IMR-90 (cell line): ENCODE measurements at regions not wholly inside any gene's neighbourhood (a gene's known extent, or its start where the extent isn't known, plus 50 kb on each side); places are given as distances from the start of the nearest gene placed in this dataset.

Experiments used
- ATAC-seq: fragments of 200-7000 bp; cut with Tn5 transposase; 2 replicates; pipeline ENCODE4 v1.9.1; 2020; ENCODE audit warnings: low read depth, mild to moderate bottlenecking, moderate library complexity
- BruUV-seq: library from RNA; stranded (reverse); fragments of 400-500 nt; replicated peaks from 2 replicates; lab custom pipeline; 2021; lab: Mats Ljungman, UMichigan
- CTCF ChIA-PET: fragments of 300-600 bp; formaldehyde crosslinking; extraction: SDS; loops from one replicate; lab custom pipeline; 2021; ENCODE audit warnings: antibody characterized with exemption; lab: Yijun Ruan, JAX
- POLR2A ChIA-PET: fragments of 300-600 bp; sonication (Branson Sonifier 250); formaldehyde crosslinking; loops from one replicate; lab custom pipeline; 2022; ENCODE audit warnings: antibody characterized with exemption; ENCODE audit not compliant: unreplicated experiment; lab: Charles Lee
- DNase-seq: peaks from one replicate; pipeline ENCODE4 v3.0.0; 2013
- H2AFZ ChIP-seq: replicated peaks from 2 replicates; pipeline ENCODE3; 2013; ENCODE audit warnings: low read length, mild to moderate bottlenecking; ENCODE audit not compliant: poor library complexity
- H2AK5ac ChIP-seq: 2 replicates; pipeline ENCODE4 v1.6.1; 2013; ENCODE audit warnings: low read depth, low read length, inconsistent platforms
- H2AK9ac ChIP-seq: replicated peaks from 2 replicates; pipeline ENCODE3; 2013; ENCODE audit warnings: mild to moderate bottlenecking, low read depth, low read length, moderate library complexity; ENCODE audit not compliant: poor library complexity
- H2BK120ac ChIP-seq: 2 replicates; pipeline ENCODE4 v1.6.1; 2013; ENCODE audit warnings: low read depth, low read length, inconsistent platforms
- H2BK15ac ChIP-seq: 3 replicates; pipeline ENCODE4 v1.6.1; 2013; ENCODE audit warnings: low read depth, low read length, inconsistent platforms
- H2BK20ac ChIP-seq: 2 replicates; pipeline ENCODE4 v1.6.1; 2013; ENCODE audit warnings: low read depth, mild to moderate bottlenecking, inconsistent platforms, low read length, moderate library complexity
- H2BK5ac ChIP-seq: 2 replicates; pipeline ENCODE4 v1.6.1; 2013; ENCODE audit warnings: mild to moderate bottlenecking, low read depth, low read length, inconsistent platforms; ENCODE audit not compliant: poor library complexity, severe bottlenecking
- H3K14ac ChIP-seq: replicated peaks from 2 replicates; pipeline ENCODE4 v1.6.1; 2013; ENCODE audit warnings: low read depth, low read length, inconsistent platforms
- H3K18ac ChIP-seq: 2 replicates; pipeline ENCODE4 v1.6.1; 2013; ENCODE audit warnings: low read depth, low read length, control low read depth
- H3K23ac ChIP-seq: 2 replicates; pipeline ENCODE4 v1.6.1; 2013; ENCODE audit warnings: low read depth, low read length, inconsistent platforms
- H3K27ac ChIP-seq: 2 replicates; pipeline ENCODE4 v1.5.1; 2013; ENCODE audit warnings: mild to moderate bottlenecking, control low read depth, low read length; ENCODE audit not compliant: insufficient read depth
- H3K27me3 ChIP-seq: 2 replicates; pipeline ENCODE4 v1.6.1; 2013; ENCODE audit warnings: low read length; ENCODE audit not compliant: control insufficient read depth, insufficient read depth
- H3K36me3 ChIP-seq: 2 replicates; pipeline ENCODE4 v1.6.1; 2013; ENCODE audit warnings: low read length, mixed read lengths; ENCODE audit not compliant: control insufficient read depth, insufficient read depth
- H3K4ac ChIP-seq: 2 replicates; pipeline ENCODE4 v1.6.1; 2013; ENCODE audit warnings: low read depth, low read length, inconsistent platforms
- H3K4me1 ChIP-seq: 2 replicates; pipeline ENCODE4 v1.6.1; 2013; ENCODE audit warnings: low read length, mixed read lengths; ENCODE audit not compliant: control insufficient read depth, insufficient read depth
- H3K4me2 ChIP-seq: 2 replicates; pipeline ENCODE4 v1.6.1; 2013; ENCODE audit warnings: low read depth, mild to moderate bottlenecking, control low read depth, low read length, moderate library complexity
- H3K4me3 ChIP-seq: 2 replicates; pipeline ENCODE4 v1.5.1; 2013; ENCODE audit warnings: low read depth, mild to moderate bottlenecking, control low read depth, low read length, moderate library complexity; ENCODE audit not compliant: insufficient read depth
- H3K56ac ChIP-seq: 2 replicates; pipeline ENCODE4 v1.6.1; 2013; ENCODE audit warnings: low read length, inconsistent platforms; ENCODE audit not compliant: insufficient read depth; ENCODE audit errors: extremely low read depth
- H3K79me1 ChIP-seq, 2 experiments: 2 replicates each; pipeline ENCODE4 v1.6.1; 2013; ENCODE audit warnings: low read length in 2 of 2, inconsistent platforms in 1 of 2, low read depth in 1 of 2
- H3K9ac ChIP-seq: 2 replicates; pipeline ENCODE4 v1.6.1; 2013; ENCODE audit warnings: low read depth, low read length, control low read depth
- H3K9me1 ChIP-seq: 2 replicates; pipeline ENCODE4 v1.6.1; 2013; ENCODE audit warnings: low read length, inconsistent platforms; ENCODE audit not compliant: insufficient read depth
- H3K9me3 ChIP-seq: 2 replicates; pipeline ENCODE4 v1.6.1; 2013; ENCODE audit warnings: low read length; ENCODE audit not compliant: control insufficient read depth, insufficient read depth
- H4K20me1 ChIP-seq: 2 replicates; pipeline ENCODE4 v1.6.1; 2013; ENCODE audit warnings: low read length, inconsistent platforms; ENCODE audit not compliant: insufficient read depth
- H4K5ac ChIP-seq: 2 replicates; pipeline ENCODE4 v1.6.1; 2013; ENCODE audit warnings: mild to moderate bottlenecking, low read depth, low read length, control low read depth
- H4K8ac ChIP-seq, 2 experiments: 2 replicates each; pipeline ENCODE4 v1.6.1; 2013; ENCODE audit warnings: low read depth in 2 of 2, low read length in 2 of 2, control low read depth in 1 of 2, inconsistent platforms in 1 of 2
- H4K91ac ChIP-seq: 2 replicates; pipeline ENCODE4 v1.6.1; 2013; ENCODE audit warnings: low read depth, low read length, inconsistent platforms; ENCODE audit not compliant: insufficient read depth
- BHLHE40 ChIP-seq: fragments of 150-350 bp; IDR thresholded peaks from 2 replicates; pipeline ENCODE4 v1.6.1; 2016; ENCODE audit warnings: mild to moderate bottlenecking, low read depth, low read length
- CEBPB ChIP-seq: IDR thresholded peaks from 2 replicates; pipeline ENCODE4 v1.6.1; 2012; ENCODE audit warnings: low read depth, low read length, improper control_type of control experiment
- CHD1 ChIP-seq: IDR thresholded peaks from 2 replicates; pipeline ENCODE4 v1.6.1; 2012; ENCODE audit warnings: low read depth, low read length, improper control_type of control experiment
- CTCF ChIP-seq: conservative IDR thresholded peaks from 2 replicates; pipeline ENCODE4 v1.5.1; 2012; ENCODE audit warnings: mild to moderate bottlenecking, low read depth, low read length, improper control_type of control experiment
- ELK1 ChIP-seq: fragments of 150-350 bp; IDR thresholded peaks from 2 replicates; pipeline ENCODE4 v1.6.1; 2016; ENCODE audit warnings: low read depth, mild to moderate bottlenecking, low read length, moderate library complexity, borderline replicate concordance
- FOS ChIP-seq: fragments of 150-350 bp; IDR thresholded peaks from 2 replicates; pipeline ENCODE4 v1.6.1; 2016; ENCODE audit warnings: low read depth, low read length
- MAFK ChIP-seq: IDR thresholded peaks from 2 replicates; pipeline ENCODE4 v1.6.1; 2012; ENCODE audit warnings: low read depth, low read length, improper control_type of control experiment
- MAZ ChIP-seq: IDR thresholded peaks from 2 replicates; pipeline ENCODE4 v1.6.1; 2012; ENCODE audit warnings: low read depth, mild to moderate bottlenecking, low read length, improper control_type of control experiment, moderate library complexity, borderline replicate concordance
- MXI1 ChIP-seq: IDR thresholded peaks from 2 replicates; pipeline ENCODE4 v1.6.1; 2012; ENCODE audit warnings: low read depth, mild to moderate bottlenecking, low read length, moderate library complexity, borderline replicate concordance
- NFE2L2 ChIP-seq: fragments of 150-350 bp; IDR thresholded peaks from 2 replicates; pipeline ENCODE4 v1.6.1; 2016; ENCODE audit warnings: low read depth, mild to moderate bottlenecking, low read length
- POLR2A ChIP-seq: IDR thresholded peaks from 2 replicates; pipeline ENCODE4 v1.6.1; 2012; ENCODE audit warnings: mild to moderate bottlenecking, low read depth, low read length
- RAD21 ChIP-seq: IDR thresholded peaks from 2 replicates; pipeline ENCODE4 v1.6.1; 2012; ENCODE audit warnings: low read length, improper control_type of control experiment
- RCOR1 ChIP-seq: IDR thresholded peaks from 2 replicates; pipeline ENCODE4 v1.6.1; 2012; ENCODE audit warnings: mild to moderate bottlenecking, low read length, improper control_type of control experiment; ENCODE audit not compliant: insufficient replicate concordance
- RFX5 ChIP-seq: IDR thresholded peaks from 2 replicates; pipeline ENCODE4 v1.8.0; 2012; ENCODE audit warnings: low read depth, mild to moderate bottlenecking, low read length, moderate library complexity
- SMC3 ChIP-seq: fragments of 150-350 bp; IDR thresholded peaks from 2 replicates; pipeline ENCODE4 v1.6.1; 2016; ENCODE audit warnings: low read depth, mild to moderate bottlenecking, antibody characterized with exemption, low read length, moderate library complexity
- USF2 ChIP-seq: fragments of 150-350 bp; IDR thresholded peaks from 2 replicates; pipeline ENCODE4 v1.6.1; 2017; ENCODE audit warnings: mild to moderate bottlenecking, antibody characterized with exemption, low read length, low read depth
- WGBS, 2 experiments: methylation state at CpG; one replicate each; pipeline versions ENCODE4 v1.1.5 to v1.1.7; 2013; ENCODE audit warnings: missing lambda C conversion rate in 2 of 2; ENCODE audit not compliant: insufficient read length in 1 of 2; ENCODE audit errors: extremely low coverage in 2 of 2; 5-methylcytosine and 5-hydroxymethylcytosine counted together
- dilution Hi-C: fragments of 300-500 bp; cut with HindIII; formaldehyde crosslinking; loops from one replicate; pipeline ENCODE4 v1.14.3; 2018; ENCODE audit warnings: low sequenced_read_pairs; ENCODE audit not compliant: unreplicated experiment
- in situ Hi-C: fragments of 300-500 bp; cut with MboI; formaldehyde crosslinking; loops from 3 replicates; pipeline ENCODE4 v1.14.3; 2019; ENCODE audit warnings: low sequenced_read_pairs, inconsistent platforms, mixed read lengths
- intact Hi-C: fragments of 100-400 bp; cut with micrococcal nuclease; formaldehyde crosslinking; loops from 2 replicates; pipeline ENCODE4 v1.10.0; 2022

- no peak overlapping the region for H3K27ac ChIP-seq
- in situ Hi-C loops, result no loop called here
Measured at GRCh38 chr3:117114517-117115265, 405.1 kb downstream of the TUSC7 start.

More at GRCh38 chr3:117114517-117115265, 405.1 kb downstream of the TUSC7 start:
- Histone ChIP-seq H3K4ac (no peak overlapping the region), H3K4me1 (peaks cover 2% of the 10 kb centered on the region; the same call in 1 of the 2 replicates), H4K8ac (no peak overlapping the region), H3K79me1 (no peaks in the 10 kb centered on the region), H3K27me3 (no peaks in the 10 kb centered on the region), H2BK15ac (no peak overlapping the region), H4K5ac (no peak overlapping the region), H2BK120ac (no peak overlapping the region), H3K18ac (no peak overlapping the region), H4K91ac (no peak overlapping the region), H4K20me1 (no peaks in the 10 kb centered on the region), H2BK5ac (no peak overlapping the region), H3K9ac (no peak overlapping the region), H2AFZ (no peak overlapping the region), H3K56ac (no peak overlapping the region), H3K9me1 (no peaks in the 10 kb centered on the region), H3K36me3 (no peaks in the 10 kb centered on the region), H2AK5ac (no peak overlapping the region), H3K4me3 (no peak overlapping the region), H3K23ac (no peak overlapping the region), H3K9me3 (no peaks in the 10 kb centered on the region), H3K14ac (no peak overlapping the region), H2BK20ac (no peak overlapping the region), H2AK9ac (no peak overlapping the region), H3K4me2 (no peak overlapping the region)
- ChIA-PET CTCF (interaction anchor here (1.0 kb wide), 1 partner anchor 358 kb away, joined by 3 read pairs; no protein-coding TSS in a partner anchor), POLR2A (no interaction called here)
- no peak for TF ChIP-seq MAZ
- no peak for TF ChIP-seq RCOR1
- TF ChIP-seq BHLHE40, result no peak
- TF ChIP-seq MXI1, result no peak
- TF ChIP-seq MAFK, result no peak
- TF ChIP-seq SMC3, result no peak
- TF ChIP-seq USF2, result no peak
- TF ChIP-seq NFE2L2, result no peak
- no peak for TF ChIP-seq RFX5
- no peak for TF ChIP-seq RAD21
- TF ChIP-seq CEBPB, result no peak
- TF ChIP-seq CTCF, result no peak
- TF ChIP-seq ELK1, result no peak
- TF ChIP-seq POLR2A, result no peak
- TF ChIP-seq FOS, result no peak
- no peak for TF ChIP-seq CHD1
- intact Hi-C loops, result no loop called here
- dilution Hi-C loops, result no loop called here
- WGBS, 2 experiments, result no CpG with 5 or more reads among the region's 5 CpGs
- ATAC-seq (no peak), DNase-seq (no peak)
- no TSS peak for BruUV-seq
